IMR-90 (cell line): ENCODE measurements at regions not wholly inside any gene's neighbourhood (a gene's known extent, or its start where the extent isn't known, plus 50 kb on each side); places are given as distances from the start of the nearest gene placed in this dataset.

Experiments used
- ATAC-seq: fragments of 200-7000 bp; cut with Tn5 transposase; 2 replicates; pipeline ENCODE4 v1.9.1; 2020; ENCODE audit warnings: low read depth, mild to moderate bottlenecking, moderate library complexity
- BruUV-seq: library from RNA; stranded (reverse); fragments of 400-500 nt; replicated peaks from 2 replicates; lab custom pipeline; 2021; lab: Mats Ljungman, UMichigan
- CTCF ChIA-PET: fragments of 300-600 bp; formaldehyde crosslinking; extraction: SDS; loops from one replicate; lab custom pipeline; 2021; ENCODE audit warnings: antibody characterized with exemption; lab: Yijun Ruan, JAX
- POLR2A ChIA-PET: fragments of 300-600 bp; sonication (Branson Sonifier 250); formaldehyde crosslinking; loops from one replicate; lab custom pipeline; 2022; ENCODE audit warnings: antibody characterized with exemption; ENCODE audit not compliant: unreplicated experiment; lab: Charles Lee
- DNase-seq: peaks from one replicate; pipeline ENCODE4 v3.0.0; 2013
- H2AFZ ChIP-seq: replicated peaks from 2 replicates; pipeline ENCODE3; 2013; ENCODE audit warnings: low read length, mild to moderate bottlenecking; ENCODE audit not compliant: poor library complexity
- H2AK5ac ChIP-seq: 2 replicates; pipeline ENCODE4 v1.6.1; 2013; ENCODE audit warnings: low read depth, low read length, inconsistent platforms
- H2AK9ac ChIP-seq: replicated peaks from 2 replicates; pipeline ENCODE3; 2013; ENCODE audit warnings: mild to moderate bottlenecking, low read depth, low read length, moderate library complexity; ENCODE audit not compliant: poor library complexity
- H2BK120ac ChIP-seq: 2 replicates; pipeline ENCODE4 v1.6.1; 2013; ENCODE audit warnings: low read depth, low read length, inconsistent platforms
- H2BK15ac ChIP-seq: 3 replicates; pipeline ENCODE4 v1.6.1; 2013; ENCODE audit warnings: low read depth, low read length, inconsistent platforms
- H2BK20ac ChIP-seq: 2 replicates; pipeline ENCODE4 v1.6.1; 2013; ENCODE audit warnings: low read depth, mild to moderate bottlenecking, inconsistent platforms, low read length, moderate library complexity
- H2BK5ac ChIP-seq: 2 replicates; pipeline ENCODE4 v1.6.1; 2013; ENCODE audit warnings: mild to moderate bottlenecking, low read depth, low read length, inconsistent platforms; ENCODE audit not compliant: poor library complexity, severe bottlenecking
- H3K14ac ChIP-seq: replicated peaks from 2 replicates; pipeline ENCODE4 v1.6.1; 2013; ENCODE audit warnings: low read depth, low read length, inconsistent platforms
- H3K18ac ChIP-seq: 2 replicates; pipeline ENCODE4 v1.6.1; 2013; ENCODE audit warnings: low read depth, low read length, control low read depth
- H3K23ac ChIP-seq: 2 replicates; pipeline ENCODE4 v1.6.1; 2013; ENCODE audit warnings: low read depth, low read length, inconsistent platforms
- H3K27ac ChIP-seq: 2 replicates; pipeline ENCODE4 v1.5.1; 2013; ENCODE audit warnings: mild to moderate bottlenecking, control low read depth, low read length; ENCODE audit not compliant: insufficient read depth
- H3K27me3 ChIP-seq: 2 replicates; pipeline ENCODE4 v1.6.1; 2013; ENCODE audit warnings: low read length; ENCODE audit not compliant: control insufficient read depth, insufficient read depth
- H3K36me3 ChIP-seq: 2 replicates; pipeline ENCODE4 v1.6.1; 2013; ENCODE audit warnings: low read length, mixed read lengths; ENCODE audit not compliant: control insufficient read depth, insufficient read depth
- H3K4ac ChIP-seq: 2 replicates; pipeline ENCODE4 v1.6.1; 2013; ENCODE audit warnings: low read depth, low read length, inconsistent platforms
- H3K4me1 ChIP-seq: 2 replicates; pipeline ENCODE4 v1.6.1; 2013; ENCODE audit warnings: low read length, mixed read lengths; ENCODE audit not compliant: control insufficient read depth, insufficient read depth
- H3K4me2 ChIP-seq: 2 replicates; pipeline ENCODE4 v1.6.1; 2013; ENCODE audit warnings: low read depth, mild to moderate bottlenecking, control low read depth, low read length, moderate library complexity
- H3K4me3 ChIP-seq: 2 replicates; pipeline ENCODE4 v1.5.1; 2013; ENCODE audit warnings: low read depth, mild to moderate bottlenecking, control low read depth, low read length, moderate library complexity; ENCODE audit not compliant: insufficient read depth
- H3K56ac ChIP-seq: 2 replicates; pipeline ENCODE4 v1.6.1; 2013; ENCODE audit warnings: low read length, inconsistent platforms; ENCODE audit not compliant: insufficient read depth; ENCODE audit errors: extremely low read depth
- H3K79me1 ChIP-seq, 2 experiments: 2 replicates each; pipeline ENCODE4 v1.6.1; 2013; ENCODE audit warnings: low read length in 2 of 2, inconsistent platforms in 1 of 2, low read depth in 1 of 2
- H3K9ac ChIP-seq: 2 replicates; pipeline ENCODE4 v1.6.1; 2013; ENCODE audit warnings: low read depth, low read length, control low read depth
- H3K9me1 ChIP-seq: 2 replicates; pipeline ENCODE4 v1.6.1; 2013; ENCODE audit warnings: low read length, inconsistent platforms; ENCODE audit not compliant: insufficient read depth
- H3K9me3 ChIP-seq: 2 replicates; pipeline ENCODE4 v1.6.1; 2013; ENCODE audit warnings: low read length; ENCODE audit not compliant: control insufficient read depth, insufficient read depth
- H4K20me1 ChIP-seq: 2 replicates; pipeline ENCODE4 v1.6.1; 2013; ENCODE audit warnings: low read length, inconsistent platforms; ENCODE audit not compliant: insufficient read depth
- H4K5ac ChIP-seq: 2 replicates; pipeline ENCODE4 v1.6.1; 2013; ENCODE audit warnings: mild to moderate bottlenecking, low read depth, low read length, control low read depth
- H4K8ac ChIP-seq, 2 experiments: 2 replicates each; pipeline ENCODE4 v1.6.1; 2013; ENCODE audit warnings: low read depth in 2 of 2, low read length in 2 of 2, control low read depth in 1 of 2, inconsistent platforms in 1 of 2
- H4K91ac ChIP-seq: 2 replicates; pipeline ENCODE4 v1.6.1; 2013; ENCODE audit warnings: low read depth, low read length, inconsistent platforms; ENCODE audit not compliant: insufficient read depth
- MAZ ChIP-seq: IDR thresholded peaks from 2 replicates; pipeline ENCODE4 v1.6.1; 2012; ENCODE audit warnings: low read depth, mild to moderate bottlenecking, low read length, improper control_type of control experiment, moderate library complexity, borderline replicate concordance
- MXI1 ChIP-seq: IDR thresholded peaks from 2 replicates; pipeline ENCODE4 v1.6.1; 2012; ENCODE audit warnings: low read depth, mild to moderate bottlenecking, low read length, moderate library complexity, borderline replicate concordance
- RAD21 ChIP-seq: IDR thresholded peaks from 2 replicates; pipeline ENCODE4 v1.6.1; 2012; ENCODE audit warnings: low read length, improper control_type of control experiment
- WGBS, 2 experiments: methylation state at CpG; one replicate each; pipeline versions ENCODE4 v1.1.5 to v1.1.7; 2013; ENCODE audit warnings: missing lambda C conversion rate in 2 of 2; ENCODE audit not compliant: insufficient read length in 1 of 2; ENCODE audit errors: extremely low coverage in 2 of 2; 5-methylcytosine and 5-hydroxymethylcytosine counted together
- dilution Hi-C: fragments of 300-500 bp; cut with HindIII; formaldehyde crosslinking; loops from one replicate; pipeline ENCODE4 v1.14.3; 2018; ENCODE audit warnings: low sequenced_read_pairs; ENCODE audit not compliant: unreplicated experiment
- in situ Hi-C: fragments of 300-500 bp; cut with MboI; formaldehyde crosslinking; loops from 3 replicates; pipeline ENCODE4 v1.14.3; 2019; ENCODE audit warnings: low sequenced_read_pairs, inconsistent platforms, mixed read lengths
- intact Hi-C: fragments of 100-400 bp; cut with micrococcal nuclease; formaldehyde crosslinking; loops from 2 replicates; pipeline ENCODE4 v1.10.0; 2022

DNA sequence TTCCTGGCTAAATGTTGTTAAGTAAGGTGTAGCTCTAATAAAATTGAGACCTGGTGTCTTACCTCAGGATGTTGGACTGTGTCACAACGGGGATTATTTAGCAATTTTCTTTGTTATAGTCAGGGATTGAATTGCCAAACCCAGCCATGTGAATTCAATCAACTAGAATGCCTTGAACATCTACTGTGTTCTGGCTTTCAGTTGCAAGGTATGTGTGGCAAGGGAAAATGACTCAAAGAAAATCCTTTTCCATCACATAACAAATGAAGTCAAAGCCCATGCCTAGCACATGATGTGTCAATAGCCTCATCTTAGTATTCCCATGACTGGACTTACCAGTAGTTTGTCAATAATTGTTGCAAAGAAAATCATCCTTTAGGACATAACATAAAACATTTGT is 519.8 kb upstream of the FLRT2 start:
- H3K9me3 ChIP-seq = 0 out of 2 replicates have a peak, but pooled peaks cover 1% of the 10 kb centered on the region
- no CpG with 5 or more reads among the region's 1 CpG for WGBS, 2 experiments
- DNase-seq (no peak), ATAC-seq (no peak)
- ChIA-PET POLR2A (no interaction called here), CTCF (no interaction called here)
- H3K4ac ChIP-seq = no peak overlapping the region
- H3K14ac ChIP-seq = no peak overlapping the region
- H4K5ac ChIP-seq = no peak overlapping the region
- H3K23ac ChIP-seq = no peak overlapping the region
- no peak overlapping the region for H2AFZ ChIP-seq
- no peaks in the 10 kb centered on the region for H3K27me3 ChIP-seq
- no peak overlapping the region for H3K4me2 ChIP-seq
- no peaks in the 10 kb centered on the region for H3K4me1 ChIP-seq
- BruUV-seq = no TSS peak
- H3K9me1 ChIP-seq = no peaks in the 10 kb centered on the region
- H2BK5ac ChIP-seq = no peak overlapping the region
- no peak overlapping the region for H3K9ac ChIP-seq
- H3K18ac ChIP-seq = no peak overlapping the region
- H3K56ac ChIP-seq = no peak overlapping the region
- no peaks in the 10 kb centered on the region for H4K20me1 ChIP-seq
- in situ Hi-C loops = no loop called here
- intact Hi-C loops = no loop called here
- H2BK20ac ChIP-seq = no peak overlapping the region
- dilution Hi-C loops = no loop called here
- no peak overlapping the region for H2AK5ac ChIP-seq
- H2BK15ac ChIP-seq = no peak overlapping the region
- H2BK120ac ChIP-seq = no peak overlapping the region
- H3K79me1 ChIP-seq = no peaks in the 10 kb centered on the region
- H2AK9ac ChIP-seq = no peak overlapping the region
- TF ChIP-seq RAD21 (no peak), MAZ (no peak), MXI1 (no peak)
- no peak overlapping the region for H3K4me3 ChIP-seq
- no peak overlapping the region for H3K27ac ChIP-seq
- H4K91ac ChIP-seq = no peak overlapping the region
- H4K8ac ChIP-seq = no peak overlapping the region
- no peaks in the 10 kb centered on the region for H3K36me3 ChIP-seq
